Activated T-helper 2 cell treated with anti-CD3 and anti-CD28 coated beads, Interferon-gamma antibody, Interleukin-2, Interleukin-4, amounts not matched to agents 10 μg/mL and 5 μg/mL and 100 μg/mL, durations not matched to agents 14 hours and 24 hours and 36 hours (primary cell): ENCODE measurements at regions not wholly inside any gene's neighbourhood (a gene's known extent, or its start where the extent isn't known, plus 50 kb on each side); places are given as distances from the start of the nearest gene placed in this dataset.
A peak's percentile ranks its signal among the peaks of the same experiment; 100 is the strongest.

Experiments used
- DNase-seq: peaks from one replicate; pipeline ENCODE4 v3.0.0; 2021; ENCODE audit warnings: low spot score
- H3K27ac Mint-ChIP-seq: one replicate; pipeline ENCODE4 v1.8.0; 2021; ENCODE audit warnings: mixed read lengths
- H3K27me3 Mint-ChIP-seq: one replicate; pipeline ENCODE4 v1.8.0; 2021; ENCODE audit warnings: low read depth, mixed read lengths
- H3K36me3 Mint-ChIP-seq: one replicate; pipeline ENCODE4 v1.8.0; 2021; ENCODE audit warnings: low read depth, mixed read lengths
- H3K4me1 Mint-ChIP-seq: one replicate; pipeline ENCODE4 v1.8.0; 2021; ENCODE audit warnings: low read depth, mixed read lengths
- H3K4me3 Mint-ChIP-seq: one replicate; pipeline ENCODE4 v1.8.0; 2021; ENCODE audit warnings: low read depth, mild to moderate bottlenecking, moderate library complexity, mixed read lengths
- H3K9me3 Mint-ChIP-seq: one replicate; pipeline ENCODE4 v1.8.0; 2021; ENCODE audit warnings: mixed read lengths
- intact Hi-C: fragments of 100-400 bp; cut with micrococcal nuclease; formaldehyde crosslinking; loops from one replicate; pipeline ENCODE4 v1.15.1; 2023

- Mint-ChIP-seq H3K4me3 (no peak overlapping the region), H3K9me3 (no peaks in the 10 kb centered on the region), H3K36me3 (no peaks in the 10 kb centered on the region), H3K27me3 (no peaks in the 10 kb centered on the region), H3K4me1 (peaks cover 31% of the 10 kb centered on the region), H3K27ac (peak overlapping the region; percentile 56)
- DNase-seq = no peak
- intact Hi-C loops = loop anchor here (5.0 kb wide), 1 partner anchor 247 kb away; no protein-coding TSS in a partner anchor
These were observed 390.1 kb upstream of the CITED2 start for GRCh38 chr6:139764498-139764986.

- intact Hi-C loops = loop anchor here (5.0 kb wide), 1 partner anchor 246 kb away; no protein-coding TSS in a partner anchor
- H3K4me3 Mint-ChIP-seq = no peak overlapping the region
- peaks cover 31% of the 10 kb centered on the region for H3K4me1 Mint-ChIP-seq
- H3K27ac Mint-ChIP-seq = peak overlapping the region; percentile 1
- H3K27me3 Mint-ChIP-seq = no peaks in the 10 kb centered on the region
- H3K9me3 Mint-ChIP-seq = no peaks in the 10 kb centered on the region
- H3K36me3 Mint-ChIP-seq = no peaks in the 10 kb centered on the region
- no peak for DNase-seq
These were observed 389.2 kb upstream of the CITED2 start for GRCh38 chr6:139763468-139764210.

GRCh38 chr6:139762587-139763031 lies 388.2 kb upstream of the CITED2 start:
- Mint-ChIP-seq H3K27ac (no peak overlapping the region), H3K27me3 (no peaks in the 10 kb centered on the region), H3K36me3 (no peaks in the 10 kb centered on the region), H3K4me1 (peaks cover 26% of the 10 kb centered on the region), H3K4me3 (no peak overlapping the region), H3K9me3 (no peaks in the 10 kb centered on the region)
- no peak for DNase-seq
- intact Hi-C loops = loop anchor here (5.0 kb wide), 1 partner anchor 245 kb away; no protein-coding TSS in a partner anchor

- H3K9me3 Mint-ChIP-seq = no peaks in the 10 kb centered on the region
- intact Hi-C loops = loop anchor here (5.0 kb wide), 1 partner anchor 243 kb away; no protein-coding TSS in a partner anchor
- H3K36me3 Mint-ChIP-seq = no peaks in the 10 kb centered on the region
These were observed 385.7 kb upstream of the CITED2 start for GRCh38 chr6:139760128-139760527.

GRCh38 chr6:139759086-139759485 lies 384.6 kb upstream of the CITED2 start:
- H3K27me3 Mint-ChIP-seq = no peaks in the 10 kb centered on the region

More at GRCh38 chr6:139760128-139760527, 385.7 kb upstream of the CITED2 start:
- no peak for DNase-seq
- Mint-ChIP-seq H3K4me3 (no peak overlapping the region), H3K27ac (no peak overlapping the region), H3K27me3 (no peaks in the 10 kb centered on the region), H3K4me1 (peaks cover 15% of the 10 kb centered on the region)

GRCh38 chr6:139758209-139758611 lies 383.8 kb upstream of the CITED2 start:
- no peaks in the 10 kb centered on the region for H3K36me3 Mint-ChIP-seq
- no peak for DNase-seq

More at GRCh38 chr6:139759086-139759485, 384.6 kb upstream of the CITED2 start:
- Mint-ChIP-seq H3K27ac (no peak overlapping the region), H3K9me3 (no peaks in the 10 kb centered on the region), H3K4me1 (peaks cover 6% of the 10 kb centered on the region), H3K36me3 (no peaks in the 10 kb centered on the region), H3K4me3 (no peak overlapping the region)
- intact Hi-C loops = no loop called here
- DNase-seq = no peak

GRCh38 chr6:139757784-139758183 lies 383.3 kb upstream of the CITED2 start:
- no peaks in the 10 kb centered on the region for H3K4me1 Mint-ChIP-seq
- no peaks in the 10 kb centered on the region for H3K36me3 Mint-ChIP-seq
- H3K27me3 Mint-ChIP-seq = no peaks in the 10 kb centered on the region
- no peak overlapping the region for H3K27ac Mint-ChIP-seq
- DNase-seq = no peak
- intact Hi-C loops = no loop called here
- no peaks in the 10 kb centered on the region for H3K9me3 Mint-ChIP-seq
- no peak overlapping the region for H3K4me3 Mint-ChIP-seq

More at GRCh38 chr6:139758209-139758611, 383.8 kb upstream of the CITED2 start:
- Mint-ChIP-seq H3K27me3 (no peaks in the 10 kb centered on the region), H3K4me1 (no peaks in the 10 kb centered on the region), H3K27ac (no peak overlapping the region), H3K9me3 (no peaks in the 10 kb centered on the region), H3K4me3 (no peak overlapping the region)
- intact Hi-C loops = no loop called here

GRCh38 chr6:139756381-139756780 lies 381.9 kb upstream of the CITED2 start:
- no peaks in the 10 kb centered on the region for H3K9me3 Mint-ChIP-seq
- DNase-seq = no peak
- no peaks in the 10 kb centered on the region for H3K36me3 Mint-ChIP-seq
- intact Hi-C loops = no loop called here
- no peak overlapping the region for H3K4me3 Mint-ChIP-seq
- no peaks in the 10 kb centered on the region for H3K27me3 Mint-ChIP-seq
- no peak overlapping the region for H3K27ac Mint-ChIP-seq
- no peaks in the 10 kb centered on the region for H3K4me1 Mint-ChIP-seq

GRCh38 chr6:139754898-139755775 lies 380.7 kb upstream of the CITED2 start:
- no peaks in the 10 kb centered on the region for H3K27me3 Mint-ChIP-seq
- intact Hi-C loops = no loop called here
- no peaks in the 10 kb centered on the region for H3K4me1 Mint-ChIP-seq
- no peak overlapping the region for H3K4me3 Mint-ChIP-seq
- no peaks in the 10 kb centered on the region for H3K36me3 Mint-ChIP-seq
- H3K9me3 Mint-ChIP-seq = no peaks in the 10 kb centered on the region
- DNase-seq = no peak
- no peak overlapping the region for H3K27ac Mint-ChIP-seq

- intact Hi-C loops = no loop called here
- Mint-ChIP-seq H3K4me3 (no peak overlapping the region), H3K27ac (no peak overlapping the region), H3K27me3 (no peaks in the 10 kb centered on the region), H3K36me3 (no peaks in the 10 kb centered on the region), H3K4me1 (no peaks in the 10 kb centered on the region), H3K9me3 (no peaks in the 10 kb centered on the region)
- no peak for DNase-seq
These were observed 378.9 kb upstream of the CITED2 start for GRCh38 chr6:139753198-139753861.

GRCh38 chr6:139752086-139752485 lies 377.6 kb upstream of the CITED2 start:
- Mint-ChIP-seq H3K9me3 (no peaks in the 10 kb centered on the region), H3K4me3 (no peak overlapping the region), H3K27me3 (no peaks in the 10 kb centered on the region), H3K4me1 (no peaks in the 10 kb centered on the region), H3K27ac (no peak overlapping the region), H3K36me3 (no peaks in the 10 kb centered on the region)
- DNase-seq = no peak
- intact Hi-C loops = no loop called here

- intact Hi-C loops = no loop called here
- DNase-seq = no peak
- H3K27me3 Mint-ChIP-seq = no peaks in the 10 kb centered on the region
- no peaks in the 10 kb centered on the region for H3K9me3 Mint-ChIP-seq
- H3K4me3 Mint-ChIP-seq = no peak overlapping the region
- H3K36me3 Mint-ChIP-seq = no peaks in the 10 kb centered on the region
- H3K27ac Mint-ChIP-seq = no peak overlapping the region
- H3K4me1 Mint-ChIP-seq = no peaks in the 10 kb centered on the region
These were observed 376.7 kb upstream of the CITED2 start for GRCh38 chr6:139751179-139751578.
